HepG2 (cell line): ENCODE measurements at regions not wholly inside any gene's neighbourhood (a gene's known extent, or its start where the extent isn't known, plus 50 kb on each side); places are given as distances from the start of the nearest gene placed in this dataset.

Experiments used
- ATAC-seq: fragments of 200-7000 bp; cut with Tn5 transposase; 3 replicates; pipeline ENCODE4 v1.9.1; 2020; ENCODE audit warnings: mild to moderate bottlenecking, moderate library complexity
- BruUV-seq: library from RNA; stranded (reverse); fragments of 400-500 nt; replicated peaks from 2 replicates; lab custom pipeline; 2021; lab: Mats Ljungman, UMichigan
- CTCF ChIA-PET: fragments of 300-600 bp; formaldehyde crosslinking; extraction: SDS; loops from one replicate; lab custom pipeline; 2021; ENCODE audit warnings: low total read pairs, inconsistent platforms, low intra/inter-chr PET ratio; lab: Yijun Ruan, JAX
- POLR2A ChIA-PET: fragments of 350-600 bp; sonication (Branson Sonifier 250); formaldehyde crosslinking; loops from one replicate; lab custom pipeline; 2020; ENCODE audit warnings: antibody characterized with exemption, inconsistent platforms; lab: Yijun Ruan, JAX
- DNase-seq: peaks from one replicate; pipeline ENCODE4 v3.0.0-alpha.2; 2015; ENCODE audit warnings: low spot score
- FAIRE-seq: peaks from 3 replicates; lab custom pipeline; 2011; peaks lifted over from hg19 to GRCh38; lab: Jason Lieb, UNC
- H2AFZ ChIP-seq: one replicate; pipeline ENCODE4 v1.6.1; 2011; ENCODE audit warnings: low read length, inconsistent platforms
- H3K27ac ChIP-seq: fragments of 300-600 bp; 3 replicates; pipeline ENCODE4 v1.8.0; 2011; ENCODE audit warnings: mixed run types, mild to moderate bottlenecking, mixed read lengths, low read length, inconsistent platforms; ENCODE audit not compliant: insufficient read depth; ENCODE audit errors: extremely low read length
- H3K27me3 ChIP-seq, 2 experiments: fragments of 200-600 bp in 1 of 2; 2 replicates in 1 of 2; 3 replicates in 1 of 2; pipeline versions ENCODE4 v1.6.0 to v1.8.0; 2011; ENCODE audit warnings: low read length in 2 of 2, mild to moderate bottlenecking in 2 of 2, moderate library complexity in 2 of 2, inconsistent platforms in 1 of 2; ENCODE audit not compliant: insufficient read depth in 2 of 2, control insufficient read depth in 1 of 2
- H3K36me3 ChIP-seq, 2 experiments: fragments of 200-600 bp in 1 of 2; replicated peaks in 1 of 2; 2 replicates in 1 of 2; 3 replicates in 1 of 2; pipeline versions ENCODE4 v1.5.1 to v1.8.0; 2011; ENCODE audit warnings: low read length in 2 of 2, inconsistent platforms in 1 of 2; ENCODE audit not compliant: insufficient read depth in 2 of 2, control insufficient read depth in 1 of 2
- H3K4me1 ChIP-seq: 2 replicates; pipeline ENCODE4 v1.5.1; 2012; ENCODE audit warnings: low read length, inconsistent platforms; ENCODE audit not compliant: insufficient read depth
- H3K4me2 ChIP-seq: 2 replicates; pipeline ENCODE4 v1.6.0; 2011; ENCODE audit warnings: low read depth, low read length, inconsistent platforms
- H3K4me3 ChIP-seq, 3 experiments: fragments of 200-600 bp in 1 of 3; sonication (generic), shearing (Covaris generic) in 1 of 3; replicated peaks in 1 of 3; 2 replicates each; pipeline ENCODE4 v1.5.1; 2011 to 2016; ENCODE audit warnings: low read length in 3 of 3, inconsistent platforms in 2 of 3, low read depth in 2 of 3, mild to moderate bottlenecking in 2 of 3, control low read depth in 1 of 3, mixed read lengths in 1 of 3; ENCODE audit not compliant: insufficient read depth in 1 of 3
- H3K79me2 ChIP-seq: one replicate; pipeline ENCODE4 v1.6.1; 2011; ENCODE audit warnings: low read length, inconsistent platforms; ENCODE audit not compliant: insufficient read depth
- H3K9ac ChIP-seq: 2 replicates; pipeline ENCODE4 v1.6.0; 2011; ENCODE audit warnings: mild to moderate bottlenecking, low read depth, low read length, inconsistent platforms; ENCODE audit not compliant: insufficient read depth
- H3K9me3 ChIP-seq: 2 replicates; pipeline ENCODE4 v1.5.1; 2012; ENCODE audit warnings: mild to moderate bottlenecking, low read length
- H4K20me1 ChIP-seq: 2 replicates; pipeline ENCODE4 v1.6.0; 2011; ENCODE audit warnings: inconsistent platforms, mild to moderate bottlenecking, low read length, moderate library complexity; ENCODE audit not compliant: insufficient read depth
- CBX5 ChIP-seq: sonication (generic); formaldehyde crosslinking; IDR thresholded peaks from 2 replicates; pipeline ENCODE4 v1.4.0; 2020; ENCODE audit warnings: missing genetic modification reagents, borderline replicate concordance
- HMGXB3 ChIP-seq: sonication (generic); formaldehyde crosslinking; IDR thresholded peaks from 2 replicates; pipeline ENCODE4 v1.4.0; 2020; ENCODE audit warnings: missing genetic modification reagents, borderline replicate concordance
- MIER3 ChIP-seq: IDR thresholded peaks from 2 replicates; pipeline ENCODE4 v1.6.1; 2016; ENCODE audit warnings: missing compliant biosample characterization, borderline replicate concordance
- NCOR1 ChIP-seq: fragments of 200-600 bp; sonication (generic); IDR thresholded peaks from 2 replicates; pipeline ENCODE4 v1.7.0; 2017; ENCODE audit warnings: antibody characterized with exemption, low read length, borderline replicate concordance
- PTBP1 ChIP-seq: fragments of 200-400 bp; formaldehyde crosslinking; IDR thresholded peaks from 2 replicates; pipeline ENCODE4 v1.6.1; 2018; ENCODE audit warnings: low read length, low read depth; ENCODE audit not compliant: poor library complexity, severe bottlenecking
- SALL1 ChIP-seq: sonication (generic); formaldehyde crosslinking; IDR thresholded peaks from 2 replicates; pipeline ENCODE4 v1.8.0; 2022; ENCODE audit warnings: mild to moderate bottlenecking, missing genetic modification reagents
- SRY ChIP-seq: sonication (generic); formaldehyde crosslinking; IDR thresholded peaks from 2 replicates; pipeline ENCODE4 v1.8.0; 2022; ENCODE audit warnings: mild to moderate bottlenecking, missing genetic modification reagents
- ZNF12 ChIP-seq: sonication (generic); formaldehyde crosslinking; IDR thresholded peaks from 2 replicates; pipeline ENCODE4 v1.5.0; 2020; ENCODE audit warnings: missing genetic modification reagents
- ZNF224 ChIP-seq: sonication (generic); formaldehyde crosslinking; IDR thresholded peaks from 2 replicates; pipeline ENCODE4 v1.5.0; 2020; ENCODE audit warnings: mild to moderate bottlenecking, missing genetic modification reagents
- ZNF343 ChIP-seq: sonication (generic); formaldehyde crosslinking; IDR thresholded peaks from 2 replicates; pipeline ENCODE4 v1.4.0; 2020; ENCODE audit warnings: mild to moderate bottlenecking, missing genetic modification reagents
- ZNF446 ChIP-seq: sonication (generic); formaldehyde crosslinking; IDR thresholded peaks from 2 replicates; pipeline ENCODE4 v1.5.0; 2020; ENCODE audit warnings: mild to moderate bottlenecking, missing genetic modification reagents
- ZNF550 ChIP-seq: sonication (generic); formaldehyde crosslinking; IDR thresholded peaks from 2 replicates; pipeline ENCODE4 v1.4.0; 2020; ENCODE audit warnings: mild to moderate bottlenecking, missing genetic modification reagents, borderline replicate concordance
- ZNF570 ChIP-seq: sonication (generic); formaldehyde crosslinking; IDR thresholded peaks from 2 replicates; pipeline ENCODE4 v1.4.0; 2020; ENCODE audit warnings: mild to moderate bottlenecking, missing genetic modification reagents, borderline replicate concordance
- ZNF577 ChIP-seq: sonication (generic); formaldehyde crosslinking; IDR thresholded peaks from 2 replicates; pipeline ENCODE4 v1.4.0; 2020; ENCODE audit warnings: mild to moderate bottlenecking, low read depth, missing genetic modification reagents, borderline replicate concordance
- ZNF784 ChIP-seq: sonication (generic); formaldehyde crosslinking; IDR thresholded peaks from 2 replicates; pipeline ENCODE4 v1.5.1; 2020; ENCODE audit warnings: missing genetic modification reagents, mild to moderate bottlenecking, borderline replicate concordance
- ZSCAN9 ChIP-seq: IDR thresholded peaks from 2 replicates; pipeline ENCODE4 v1.6.1; 2016; ENCODE audit warnings: borderline replicate concordance
- WGBS: methylation state at CpG from one replicate; pipeline ENCODE4 v1.1.6; 2017; ENCODE audit warnings: low lambda C conversion rate; 5-methylcytosine and 5-hydroxymethylcytosine counted together
- in situ Hi-C: cut with HindIII; loops from 2 replicates; pipeline ENCODE4 v1.10.0; 2017; ENCODE audit warnings: low pct_unique_long_range_greater_than_20kb; ENCODE audit not compliant: extremely low pct_ligation_motif_present
- intact Hi-C: fragments of 100-400 bp; cut with micrococcal nuclease; formaldehyde crosslinking; loops from one replicate; pipeline ENCODE4 v1.10.0; 2022; ENCODE audit not compliant: unreplicated experiment

GRCh38 chr19:28831462-28831861, 381.5 kb downstream of the UQCRFS1 start:
- no TSS peak for BruUV-seq
- H3K27ac ChIP-seq: no peak overlapping the region
- no peak overlapping the region for H2AFZ ChIP-seq
- FAIRE-seq: no peak
- H3K9me3 ChIP-seq: peaks cover 40% of the 10 kb centered on the region
- TF ChIP-seq SALL1 (CRISPR knock-in tag) (no peak), ZNF224 (CRISPR knock-in tag) (no peak), CBX5 (no peak), MIER3 (CRISPR knock-in tag) (no peak), PTBP1 (no peak), ZNF550 (CRISPR knock-in tag) (no peak), ZNF577 (CRISPR knock-in tag) (no peak), ZNF343 (CRISPR knock-in tag) (no peak)
- TF ChIP-seq, all 625 proteins: peak for 0
- Histone ChIP-seq H3K36me3 (no peaks in the 10 kb centered on the region), H3K4me1 (no peaks in the 10 kb centered on the region), H3K79me2 (no peaks in the 10 kb centered on the region), H3K4me3 (no peak overlapping the region), H3K27me3 (no peaks in the 10 kb centered on the region), H3K4me2 (no peak overlapping the region), H4K20me1 (no peaks in the 10 kb centered on the region), H3K9ac (no peak overlapping the region)
- ChIA-PET POLR2A (no interaction called here), CTCF (no interaction called here)
- no peak for DNase-seq
- intact Hi-C loops: no loop called here
- no CpG with 5 or more reads among the region's 5 CpGs for WGBS
- in situ Hi-C loops: no loop called here
- no peak for ATAC-seq

- FAIRE-seq (no peak), ATAC-seq (no peak), DNase-seq (no peak)
- no peak overlapping the region for H2AFZ ChIP-seq
- no peaks in the 10 kb centered on the region for H3K4me1 ChIP-seq
- no TSS peak for BruUV-seq
- H4K20me1 ChIP-seq: no peaks in the 10 kb centered on the region
- in situ Hi-C loops: no loop called here
- intact Hi-C loops: no loop called here
- H3K27ac ChIP-seq: no peak overlapping the region
- no peaks in the 10 kb centered on the region for H3K36me3 ChIP-seq
- CTCF ChIA-PET: no interaction called here
- H3K9ac ChIP-seq: no peak overlapping the region
- WGBS: 9% methylated on average over 3 of the region's 4 CpGs
- no peaks in the 10 kb centered on the region for H3K79me2 ChIP-seq
- H3K4me3 ChIP-seq: no peak overlapping the region
- no peaks in the 10 kb centered on the region for H3K27me3 ChIP-seq
- peaks cover 40% of the 10 kb centered on the region for H3K9me3 ChIP-seq
- H3K4me2 ChIP-seq: no peak overlapping the region
- POLR2A ChIA-PET: no interaction called here
- TF ChIP-seq ZNF784 (CRISPR knock-in tag) (no peak), ZNF570 (CRISPR knock-in tag) (no peak), NCOR1 (no peak), HMGXB3 (CRISPR knock-in tag) (no peak), ZNF446 (CRISPR knock-in tag) (no peak), ZSCAN9 (no peak), ZNF12 (CRISPR knock-in tag) (no peak), SRY (CRISPR knock-in tag) (no peak)
Observed at GRCh38 chr19:28829762-28830161, 383.2 kb downstream of the UQCRFS1 start.
